WTC11 (cell line): ENCODE measurements at regions not wholly inside any gene's neighbourhood (a gene's known extent, or its start where the extent isn't known, plus 50 kb on each side); places are given as distances from the start of the nearest gene placed in this dataset.

Experiments
- ATAC-seq: fragments of 200-7000 bp; cut with Tn5 transposase; 2 replicates; pipeline ENCODE4 v1.10.0; 2021; ENCODE audit warnings: mild to moderate bottlenecking, moderate library complexity
- CTCF ChIA-PET: fragments of 300-600 bp; sonication (Branson Sonifier 250); formaldehyde crosslinking; loops from one replicate; lab custom pipeline; 2021; ENCODE audit warnings: antibody characterized with exemption; lab: Charles Lee
- POLR2A ChIA-PET: fragments of 350-600 bp; sonication (Branson Sonifier 250); formaldehyde crosslinking; loops from one replicate; lab custom pipeline; 2021; ENCODE audit warnings: antibody characterized with exemption; lab: Charles Lee
- DNase-seq: peaks from one replicate; pipeline ENCODE4 v3.0.0; 2021; ENCODE audit warnings: low spot score
- H3K27ac Mint-ChIP-seq: 2 replicates; pipeline ENCODE4 v1.8.0; 2021; ENCODE audit warnings: mixed read lengths
- H3K27me3 Mint-ChIP-seq: 2 replicates; pipeline ENCODE4 v1.8.0; 2021; ENCODE audit warnings: low read depth, mild to moderate bottlenecking, moderate library complexity, mixed read lengths
- H3K36me3 Mint-ChIP-seq: 2 replicates; pipeline ENCODE4 v1.8.0; 2021; ENCODE audit warnings: mixed read lengths
- H3K4me1 Mint-ChIP-seq: 2 replicates; pipeline ENCODE4 v1.8.0; 2022; ENCODE audit warnings: mixed read lengths
- H3K4me3 Mint-ChIP-seq: 2 replicates; pipeline ENCODE4 v1.8.0; 2021; ENCODE audit warnings: mild to moderate bottlenecking, moderate library complexity, mixed read lengths
- H3K9me3 Mint-ChIP-seq: 2 replicates; pipeline ENCODE4 v1.8.0; 2021; ENCODE audit warnings: mixed read lengths
- CDX4 ChIP-seq: fragments of 250-450 bp; sonication (Bioruptor Pico); IDR thresholded peaks from 2 replicates; pipeline ENCODE4 v1.9.0; 2021; ENCODE audit warnings: moderate library complexity, mild to moderate bottlenecking, inconsistent platforms, borderline replicate concordance
- CREM ChIP-seq: sonication (generic); formaldehyde crosslinking; IDR thresholded peaks from 2 replicates; pipeline ENCODE4 v1.8.1; 2022; ENCODE audit warnings: mild to moderate bottlenecking, missing genetic modification reagents, moderate library complexity
- E2F5 ChIP-seq: sonication (generic); formaldehyde crosslinking; IDR thresholded peaks from 2 replicates; pipeline ENCODE4 v1.8.1; 2022; ENCODE audit warnings: mild to moderate bottlenecking, moderate library complexity, missing genetic modification reagents
- ESRRA ChIP-seq: sonication (generic); formaldehyde crosslinking; IDR thresholded peaks from 2 replicates; pipeline ENCODE4 v1.8.1; 2022; ENCODE audit warnings: mild to moderate bottlenecking, missing genetic modification reagents, borderline replicate concordance
- HMGXB4 ChIP-seq: sonication (generic); formaldehyde crosslinking; IDR thresholded peaks from 2 replicates; pipeline ENCODE4 v1.8.1; 2023; ENCODE audit warnings: mild to moderate bottlenecking, moderate library complexity, missing genetic modification reagents
- IRF1 ChIP-seq: sonication (generic); formaldehyde crosslinking; IDR thresholded peaks from 2 replicates; pipeline ENCODE4 v1.8.0; 2023; ENCODE audit warnings: missing genetic modification reagents
- IRF2 ChIP-seq: sonication (generic); formaldehyde crosslinking; IDR thresholded peaks from 2 replicates; pipeline ENCODE4 v1.8.0; 2022; ENCODE audit warnings: low read depth, missing genetic modification reagents, borderline replicate concordance
- JUN ChIP-seq: sonication (generic); formaldehyde crosslinking; IDR thresholded peaks from 2 replicates; pipeline ENCODE4 v1.8.0; 2023; ENCODE audit warnings: mild to moderate bottlenecking, missing genetic modification reagents
- NFE2L1 ChIP-seq: sonication (generic); formaldehyde crosslinking; IDR thresholded peaks from 2 replicates; pipeline ENCODE4 v1.8.1; 2023; ENCODE audit warnings: missing genetic modification reagents
- NR3C1 ChIP-seq: sonication (generic); formaldehyde crosslinking; conservative IDR thresholded peaks from 2 replicates; pipeline ENCODE4 v1.8.1; 2023; ENCODE audit warnings: low read depth, mild to moderate bottlenecking, missing genetic modification reagents
- SOX15 ChIP-seq: fragments of 250-450 bp; sonication (Bioruptor Pico); IDR thresholded peaks from 2 replicates; pipeline ENCODE4 v1.9.0; 2021; ENCODE audit warnings: mild to moderate bottlenecking
- SP1 ChIP-seq: sonication (generic); formaldehyde crosslinking; conservative IDR thresholded peaks from 2 replicates; pipeline ENCODE4 v1.8.1; 2022; ENCODE audit warnings: missing genetic modification reagents
- STAT6 ChIP-seq: sonication (generic); formaldehyde crosslinking; conservative IDR thresholded peaks from 2 replicates; pipeline ENCODE4 v1.8.1; 2023; ENCODE audit warnings: mild to moderate bottlenecking, low read depth, missing genetic modification reagents, moderate library complexity
- TEAD1 ChIP-seq: sonication (generic); formaldehyde crosslinking; IDR thresholded peaks from 2 replicates; pipeline ENCODE4 v1.8.0; 2022; ENCODE audit warnings: mild to moderate bottlenecking, missing genetic modification reagents
- ZNF121 ChIP-seq: sonication (generic); formaldehyde crosslinking; IDR thresholded peaks from 2 replicates; pipeline ENCODE4 v1.8.0; 2023; ENCODE audit warnings: missing genetic modification reagents
- ZNF138 ChIP-seq: sonication (generic); formaldehyde crosslinking; conservative IDR thresholded peaks from 2 replicates; pipeline ENCODE4 v1.8.1; 2022; ENCODE audit warnings: mild to moderate bottlenecking, moderate library complexity, missing genetic modification reagents
- ZNF219 ChIP-seq: sonication (generic); formaldehyde crosslinking; IDR thresholded peaks from 2 replicates; pipeline ENCODE4 v1.8.0; 2023; ENCODE audit warnings: missing genetic modification reagents, mild to moderate bottlenecking, borderline replicate concordance
- ZNF317 ChIP-seq: sonication (generic); formaldehyde crosslinking; IDR thresholded peaks from 2 replicates; pipeline ENCODE4 v1.8.1; 2023; ENCODE audit warnings: low read depth, mild to moderate bottlenecking, moderate library complexity, missing genetic modification reagents, borderline replicate concordance
- ZNF396 ChIP-seq: fragments of 250-450 bp; sonication (Bioruptor Pico); IDR thresholded peaks from 2 replicates; pipeline ENCODE4 v1.8.0; 2021; ENCODE audit warnings: mild to moderate bottlenecking, moderate library complexity, borderline replicate concordance
- ZNF416 ChIP-seq: fragments of 250-450 bp; sonication (Bioruptor Pico); IDR thresholded peaks from 2 replicates; pipeline ENCODE4 v1.9.0; 2021; ENCODE audit warnings: mild to moderate bottlenecking, inconsistent platforms
- TF ChIP-seq, protein P1 (sequence below): fragments of 250-450 bp; sonication (Bioruptor Pico); IDR thresholded peaks from 2 replicates; pipeline ENCODE4 v1.9.0; 2021; ENCODE audit warnings: mild to moderate bottlenecking, borderline replicate concordance

DNA sequence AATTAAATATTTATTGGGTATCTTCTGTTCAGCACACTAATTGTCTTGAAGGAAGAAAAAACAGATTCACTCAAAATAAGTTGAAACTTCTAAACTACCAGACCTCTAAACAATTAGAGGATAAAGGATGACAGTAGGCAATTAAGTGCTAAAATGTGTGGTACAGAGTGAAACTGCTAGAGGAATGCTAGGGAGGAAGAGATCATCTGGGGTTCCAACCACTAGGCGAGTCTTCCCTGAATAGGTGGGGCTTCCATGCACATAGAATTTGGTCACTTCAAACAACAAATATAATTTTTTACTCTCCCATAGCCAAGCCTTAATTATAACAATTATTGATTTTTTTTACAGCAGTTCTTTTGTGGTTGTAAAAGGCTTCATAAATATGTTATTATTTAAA is 559.0 kb upstream of the ZEB2 start:
- Mint-ChIP-seq H3K27me3 (no peaks in the 10 kb centered on the region), H3K4me1 (no peaks in the 10 kb centered on the region), H3K36me3 (no peaks in the 10 kb centered on the region), H3K27ac (no peak overlapping the region), H3K9me3 (no peaks in the 10 kb centered on the region), H3K4me3 (no peak overlapping the region)
- ATAC-seq: no peak
- POLR2A ChIA-PET: no interaction called here
- no peak for DNase-seq
- TF ChIP-seq, protein P1, sequence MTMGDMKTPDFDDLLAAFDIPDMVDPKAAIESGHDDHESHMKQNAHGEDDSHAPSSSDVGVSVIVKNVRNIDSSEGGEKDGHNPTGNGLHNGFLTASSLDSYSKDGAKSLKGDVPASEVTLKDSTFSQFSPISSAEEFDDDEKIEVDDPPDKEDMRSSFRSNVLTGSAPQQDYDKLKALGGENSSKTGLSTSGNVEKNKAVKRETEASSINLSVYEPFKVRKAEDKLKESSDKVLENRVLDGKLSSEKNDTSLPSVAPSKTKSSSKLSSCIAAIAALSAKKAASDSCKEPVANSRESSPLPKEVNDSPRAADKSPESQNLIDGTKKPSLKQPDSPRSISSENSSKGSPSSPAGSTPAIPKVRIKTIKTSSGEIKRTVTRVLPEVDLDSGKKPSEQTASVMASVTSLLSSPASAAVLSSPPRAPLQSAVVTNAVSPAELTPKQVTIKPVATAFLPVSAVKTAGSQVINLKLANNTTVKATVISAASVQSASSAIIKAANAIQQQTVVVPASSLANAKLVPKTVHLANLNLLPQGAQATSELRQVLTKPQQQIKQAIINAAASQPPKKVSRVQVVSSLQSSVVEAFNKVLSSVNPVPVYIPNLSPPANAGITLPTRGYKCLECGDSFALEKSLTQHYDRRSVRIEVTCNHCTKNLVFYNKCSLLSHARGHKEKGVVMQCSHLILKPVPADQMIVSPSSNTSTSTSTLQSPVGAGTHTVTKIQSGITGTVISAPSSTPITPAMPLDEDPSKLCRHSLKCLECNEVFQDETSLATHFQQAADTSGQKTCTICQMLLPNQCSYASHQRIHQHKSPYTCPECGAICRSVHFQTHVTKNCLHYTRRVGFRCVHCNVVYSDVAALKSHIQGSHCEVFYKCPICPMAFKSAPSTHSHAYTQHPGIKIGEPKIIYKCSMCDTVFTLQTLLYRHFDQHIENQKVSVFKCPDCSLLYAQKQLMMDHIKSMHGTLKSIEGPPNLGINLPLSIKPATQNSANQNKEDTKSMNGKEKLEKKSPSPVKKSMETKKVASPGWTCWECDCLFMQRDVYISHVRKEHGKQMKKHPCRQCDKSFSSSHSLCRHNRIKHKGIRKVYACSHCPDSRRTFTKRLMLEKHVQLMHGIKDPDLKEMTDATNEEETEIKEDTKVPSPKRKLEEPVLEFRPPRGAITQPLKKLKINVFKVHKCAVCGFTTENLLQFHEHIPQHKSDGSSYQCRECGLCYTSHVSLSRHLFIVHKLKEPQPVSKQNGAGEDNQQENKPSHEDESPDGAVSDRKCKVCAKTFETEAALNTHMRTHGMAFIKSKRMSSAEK (CRISPR knock-in tag): no peak
- TF ChIP-seq ZNF396 (CRISPR knock-in tag) (no peak), IRF1 (CRISPR knock-in tag) (no peak), E2F5 (CRISPR knock-in tag) (no peak), ZNF317 (CRISPR knock-in tag) (no peak), ZNF416 (CRISPR knock-in tag) (no peak), CDX4 (CRISPR knock-in tag) (no peak), TEAD1 (CRISPR knock-in tag) (no peak)
- CTCF ChIA-PET: no interaction called here

- TF ChIP-seq ZNF219 (CRISPR knock-in tag) (no peak), NFE2L1 (CRISPR knock-in tag) (no peak), SP1 (no peak), NR3C1 (CRISPR knock-in tag) (no peak)
- no peaks in the 10 kb centered on the region for H3K4me1 Mint-ChIP-seq
- H3K27ac Mint-ChIP-seq: no peak overlapping the region
- POLR2A ChIA-PET: no interaction called here
- peaks cover 10% of the 10 kb centered on the region; the same call in 1 of the 2 replicates for H3K9me3 Mint-ChIP-seq
- CTCF ChIA-PET: no interaction called here
- no peak for ATAC-seq
- no peaks in the 10 kb centered on the region for H3K36me3 Mint-ChIP-seq
- no peaks in the 10 kb centered on the region for H3K27me3 Mint-ChIP-seq
- no peak overlapping the region for H3K4me3 Mint-ChIP-seq
- DNase-seq: no peak
These were observed 556.2 kb upstream of the ZEB2 start for GRCh38 chr2:145076085-145076484.

DNA sequence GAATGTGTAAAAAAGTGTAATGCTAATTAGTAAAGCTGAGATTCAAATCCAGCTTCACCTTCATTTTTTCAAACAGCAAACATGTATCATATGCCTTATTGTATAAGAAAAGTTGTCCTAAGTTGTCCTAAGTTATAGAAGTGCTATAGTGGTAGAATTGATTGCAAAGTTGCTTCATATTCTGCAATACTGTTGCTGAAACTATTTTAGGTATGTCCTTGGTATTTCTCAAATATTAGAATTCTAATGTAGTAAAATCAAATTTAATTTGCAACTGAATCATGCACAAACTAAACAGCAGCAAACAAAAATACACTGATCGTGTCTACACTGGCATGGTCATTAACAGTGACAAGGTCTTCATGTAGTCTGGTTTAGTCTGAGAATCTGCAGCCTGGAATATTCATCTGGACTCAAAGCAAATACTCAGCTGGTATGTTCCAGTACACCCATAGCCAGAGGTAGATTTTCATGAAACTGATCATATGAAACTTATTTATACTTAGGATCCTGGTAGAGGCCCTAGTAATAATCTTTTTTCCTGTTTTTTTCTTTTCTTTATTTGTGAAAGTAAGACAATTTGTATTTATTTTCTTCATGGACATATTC is 555.6 kb upstream of the ZEB2 start:
- ChIA-PET CTCF (no interaction called here), POLR2A (no interaction called here)
- no peaks in the 10 kb centered on the region for H3K36me3 Mint-ChIP-seq
- TF ChIP-seq HMGXB4 (CRISPR knock-in tag) (no peak), ESRRA (CRISPR knock-in tag) (no peak), JUN (no peak), IRF2 (CRISPR knock-in tag) (no peak), SOX15 (CRISPR knock-in tag) (no peak), CREM (no peak), STAT6 (CRISPR knock-in tag) (no peak), ZNF138 (CRISPR knock-in tag) (no peak), ZNF121 (CRISPR knock-in tag) (no peak)

More for the DNA sequence above, 555.6 kb upstream of the ZEB2 start:
- no peaks in the 10 kb centered on the region for H3K4me1 Mint-ChIP-seq
- ATAC-seq (no peak), DNase-seq (no peak)
- H3K27me3 Mint-ChIP-seq: no peaks in the 10 kb centered on the region
- H3K27ac Mint-ChIP-seq: no peak overlapping the region
- no peak overlapping the region for H3K4me3 Mint-ChIP-seq
- peaks cover 11% of the 10 kb centered on the region; the same call in 1 of the 2 replicates for H3K9me3 Mint-ChIP-seq
